Gastrocnemius medialis (tissue), 4 donors: ENCODE measurements at regions not wholly inside any gene's neighbourhood (a gene's known extent, or its start where the extent isn't known, plus 50 kb on each side); places are given as distances from the start of the nearest gene placed in this dataset.

Experiments
- ATAC-seq, 2 donors: fragments of 150-250 bp; one replicate each; pipeline ENCODE4 v1.9.1; 2016
- DNase-seq, 2 donors: peaks; one replicate each; pipeline ENCODE4 v3.0.0-alpha.2; 2019
- H3K27ac ChIP-seq, 4 donors: fragments of 200-600 bp; sonication (generic); 1 replicate in 1 of 4; 2 replicates in 3 of 4; pipeline ENCODE4 v1.5.1; 2016 to 2018; ENCODE audit warnings: mild to moderate bottlenecking in 2 of 4, moderate library complexity in 1 of 4
- H3K27me3 ChIP-seq, 3 donors: fragments of 200-600 bp; sonication (generic) in 2 of 3; 1 replicate in 1 of 3; 2 replicates in 2 of 3; pipeline versions ENCODE4 v1.5.1 to v1.6.0; 2016 to 2019; ENCODE audit warnings: mild to moderate bottlenecking in 1 of 3, moderate library complexity in 1 of 3
- H3K36me3 ChIP-seq, 2 donors: fragments of 200-600 bp; sonication (generic) in 1 of 2; one replicate each; pipeline ENCODE4 v1.5.1; 2017 to 2018
- H3K4me1 ChIP-seq, 2 donors: fragments of 200-600 bp; sonication (generic) in 1 of 2; one replicate each; pipeline ENCODE4 v1.5.1; 2016 to 2017; ENCODE audit warnings: mild to moderate bottlenecking in 2 of 2
- H3K4me3 ChIP-seq, 4 donors: fragments of 200-600 bp; sonication (generic) in 3 of 4; 1 replicate in 1 of 4; 2 replicates in 3 of 4; pipeline ENCODE4 v1.5.1; 2016 to 2019; ENCODE audit warnings: mild to moderate bottlenecking in 2 of 4
- H3K9me3 ChIP-seq, 3 donors: fragments of 200-600 bp; sonication (generic) in 2 of 3; 1 replicate in 1 of 3; 2 replicates in 2 of 3; pipeline ENCODE4 v1.5.1; 2016 to 2019
- CTCF ChIP-seq, 5 experiments: fragments of 450-650 bp in 3 of 5; fragments of 200-600 bp in 2 of 5; sonication (generic) in 2 of 5; IDR thresholded peaks in 4 of 5; conservative IDR thresholded peaks in 1 of 5; 1 replicate in 4 of 5; 2 replicates in 1 of 5; pipeline ENCODE4 v1.5.1; 2016 to 2019; ENCODE audit warnings: antibody characterized with exemption in 5 of 5, mild to moderate bottlenecking in 3 of 5, moderate library complexity in 3 of 5
- POLR2A ChIP-seq, 2 donors: fragments of 450-650 bp; IDR thresholded peaks; one replicate each; pipeline ENCODE4 v1.6.1; 2017; ENCODE audit warnings: antibody characterized with exemption in 2 of 2, mild to moderate bottlenecking in 2 of 2, moderate library complexity in 2 of 2
- in situ Hi-C, 4 donors: fragments of 200-750 bp; cut with MboI; loops; one replicate each; pipeline versions ENCODE4 v1.15.0 to v1.8.0; 2017; ENCODE audit warnings: low sequenced_read_pairs in 4 of 4
- intact Hi-C: fragments of 100-400 bp; cut with DNase I; formaldehyde crosslinking; loops from one replicate; pipeline ENCODE4 v1.15.1; 2023; ENCODE audit warnings: low total_unique reads

- DNase-seq (no peak), ATAC-seq (no peak)
- H3K4me3 ChIP-seq = no peak overlapping the region
- intact Hi-C loops (no loop called here), in situ Hi-C loops (no loop called here)
- no peaks in the 10 kb centered on the region for H3K9me3 ChIP-seq
- no peaks in the 10 kb centered on the region for H3K27me3 ChIP-seq
- no peak for TF ChIP-seq CTCF (IDR thresholded peaks at IDR 0.05 in 4 of 5, conservative IDR thresholded peaks at IDR 0.05 in 1 of 5)
- TF ChIP-seq POLR2A (IDR thresholded peaks at IDR 0.05) = no peak
- no peaks in the 10 kb centered on the region for H3K4me1 ChIP-seq
- no peak overlapping the region for H3K27ac ChIP-seq
- H3K36me3 ChIP-seq = no peaks in the 10 kb centered on the region
Observed at GRCh38 chr14:80146941-80147340, 64.4 kb downstream of the DIO2 start.

- intact Hi-C loops = no loop called here
- ATAC-seq (no peak), DNase-seq (no peak)
- no peaks in the 10 kb centered on the region for H3K36me3 ChIP-seq
- no peaks in the 10 kb centered on the region for H3K27me3 ChIP-seq
- no peak overlapping the region for H3K4me3 ChIP-seq
- H3K9me3 ChIP-seq = no peaks in the 10 kb centered on the region
- no peak overlapping the region for H3K27ac ChIP-seq
- H3K4me1 ChIP-seq = no peaks in the 10 kb centered on the region
- TF ChIP-seq POLR2A (IDR thresholded peaks at IDR 0.05) = no peak
- in situ Hi-C loops = no loop called here
Observed at GRCh38 chr14:80136358-80136757, 74.9 kb downstream of the DIO2 start.

GRCh38 chr14:80135305-80136088, 75.8 kb downstream of the DIO2 start:
- in situ Hi-C loops = no loop called here
- Histone ChIP-seq H3K36me3 (no peaks in the 10 kb centered on the region), H3K4me3 (no peak overlapping the region), H3K27me3 (no peaks in the 10 kb centered on the region), H3K27ac (no peak overlapping the region), H3K4me1 (no peaks in the 10 kb centered on the region), H3K9me3 (no peaks in the 10 kb centered on the region)
- no peak for DNase-seq
- intact Hi-C loops = no loop called here
- no peak for TF ChIP-seq POLR2A (IDR thresholded peaks at IDR 0.05)
- no peak for TF ChIP-seq CTCF (IDR thresholded peaks at IDR 0.05 in 4 of 5, conservative IDR thresholded peaks at IDR 0.05 in 1 of 5)
- no peak for ATAC-seq

- Histone ChIP-seq H3K27me3 (no peaks in the 10 kb centered on the region), H3K4me3 (no peak overlapping the region), H3K4me1 (no peaks in the 10 kb centered on the region), H3K27ac (no peak overlapping the region), H3K9me3 (no peaks in the 10 kb centered on the region), H3K36me3 (no peaks in the 10 kb centered on the region)
- in situ Hi-C loops (no loop called here), intact Hi-C loops (no loop called here)
- no peak for TF ChIP-seq CTCF (IDR thresholded peaks at IDR 0.05 in 4 of 5, conservative IDR thresholded peaks at IDR 0.05 in 1 of 5)
- TF ChIP-seq POLR2A (IDR thresholded peaks at IDR 0.05) = no peak
- ATAC-seq (no peak), DNase-seq (no peak)
Observed at GRCh38 chr14:80134321-80134720, 77.0 kb downstream of the DIO2 start.

- Histone ChIP-seq H3K4me3 (no peak overlapping the region), H3K27ac (no peak overlapping the region), H3K36me3 (no peaks in the 10 kb centered on the region), H3K4me1 (no peaks in the 10 kb centered on the region), H3K9me3 (no peaks in the 10 kb centered on the region), H3K27me3 (no peaks in the 10 kb centered on the region)
- in situ Hi-C loops (no loop called here), intact Hi-C loops (no loop called here)
- DNase-seq (no peak), ATAC-seq (no peak)
- TF ChIP-seq POLR2A (IDR thresholded peaks at IDR 0.05) = no peak
- TF ChIP-seq CTCF (IDR thresholded peaks at IDR 0.05 in 4 of 5, conservative IDR thresholded peaks at IDR 0.05 in 1 of 5) = no peak
Observed at GRCh38 chr14:80133457-80133856, 77.8 kb downstream of the DIO2 start.
